Right lobe of liver (tissue), 6 donors: ENCODE measurements at regions not wholly inside any gene's neighbourhood (a gene's known extent, or its start where the extent isn't known, plus 50 kb on each side); places are given as distances from the start of the nearest gene placed in this dataset.

Source experiments
- ATAC-seq, 4 donors: fragments of 200-7000 bp; cut with Tn5 transposase; one replicate each; pipeline ENCODE4 v1.9.1; 2020; ENCODE audit warnings: mild to moderate bottlenecking in 4 of 4, moderate library complexity in 4 of 4
- DNase-seq, 3 donors: peaks; one replicate each; pipeline ENCODE4 v3.0.0-alpha.2; 2020
- H3K27ac ChIP-seq, 3 donors: fragments of 200-600 bp; one replicate each; pipeline ENCODE4 v1.8.0; 2022
- H3K27me3 ChIP-seq, 2 donors: fragments of 200-600 bp; one replicate each; pipeline ENCODE4 v1.8.0; 2022
- H3K36me3 ChIP-seq, 4 donors: fragments of 200-600 bp; sonication (generic) in 1 of 4; one replicate each; pipeline versions ENCODE4 v1.5.1 to v1.8.0; 2017 to 2022; ENCODE audit warnings: control low read depth in 1 of 4
- H3K4me1 ChIP-seq, 4 donors: fragments of 200-600 bp; sonication (generic) in 1 of 4; one replicate each; pipeline versions ENCODE4 v1.5.1 to v1.8.0; 2017 to 2022; ENCODE audit warnings: control low read depth in 1 of 4
- H3K4me3 ChIP-seq, 3 donors: fragments of 200-600 bp; one replicate each; pipeline ENCODE4 v1.8.0; 2022
- H3K9me3 ChIP-seq, 4 donors: fragments of 200-600 bp; sonication (generic) in 1 of 4; one replicate each; pipeline versions ENCODE4 v1.5.1 to v1.8.0; 2017 to 2022; ENCODE audit warnings: control low read depth in 1 of 4
- CTCF ChIP-seq, 4 donors: fragments of 200-600 bp in 3 of 4; fragments of 450-650 bp in 1 of 4; IDR thresholded peaks; one replicate each; pipeline versions ENCODE4 v1.5.1 to v1.8.0; 2016 to 2022; ENCODE audit warnings: antibody characterized with exemption in 4 of 4, mild to moderate bottlenecking in 2 of 4
- POLR2A ChIP-seq: fragments of 450-650 bp; IDR thresholded peaks from one replicate; pipeline ENCODE4 v1.6.1; 2017; ENCODE audit warnings: antibody characterized with exemption, mild to moderate bottlenecking
- WGBS: methylation state at CpG from one replicate; pipeline ENCODE4 v1.1.6; 2018; ENCODE audit warnings: low coverage, low lambda C conversion rate; ENCODE audit not compliant: insufficient coverage; ENCODE audit errors: missing lambda C conversion rate; 5-methylcytosine and 5-hydroxymethylcytosine counted together
- intact Hi-C, 2 donors: fragments of 100-400 bp; cut with DNase I; formaldehyde crosslinking; loops; one replicate each; pipeline versions ENCODE4 v1.11.2 to v1.14.1; 2022
- donor health status: DM: no; HTN: yes; CAD: no.
- donor health status: DM: no; HTN: no; CAD: no.
- donor health status: DM: no; HTN: no; CAD: no.
- donor health status: DM: no; HTN: yes; CAD: no.
- donor health status: DM: no; HTN: yes; CAD: no.

- TF ChIP-seq CTCF (IDR thresholded peaks at IDR 0.05) (no peak), POLR2A (no peak)
- DNase-seq, result no peak
- no peak overlapping the region for H3K4me3 ChIP-seq
- ATAC-seq, result no peak
- H3K9me3 ChIP-seq, result no peaks in the 10 kb centered on the region
- no peak overlapping the region for H3K27ac ChIP-seq
- H3K4me1 ChIP-seq, result no peaks in the 10 kb centered on the region
- no peaks in the 10 kb centered on the region for H3K36me3 ChIP-seq
- intact Hi-C loops, result no loop called here
- 45% methylated on average over 13 of the region's 14 CpGs for WGBS
- H3K27me3 ChIP-seq, result no peaks in the 10 kb centered on the region
Measured at GRCh38 chr18:76051396-76052226, 443.4 kb downstream of the ZNF516 start.

DNA sequence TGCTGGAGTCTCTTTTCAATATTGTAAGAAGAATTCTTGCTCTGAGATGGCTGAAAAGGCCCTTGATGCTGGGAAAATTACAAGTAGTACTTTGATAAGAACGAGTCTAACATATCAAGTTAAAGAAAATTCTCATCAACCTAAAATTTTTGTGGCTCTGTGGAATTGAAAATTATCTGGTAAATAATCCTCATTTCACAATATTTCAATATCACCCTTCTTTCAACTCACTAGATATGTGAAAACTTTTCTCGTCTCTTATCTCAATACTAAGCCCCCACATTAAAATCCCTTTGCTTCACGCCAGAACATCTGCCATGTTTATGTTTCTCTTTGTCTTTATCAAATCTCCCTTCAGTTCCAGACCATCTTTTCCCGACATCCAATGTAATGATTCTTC, 448.8 kb downstream of the ZNF516 start:
- no peak overlapping the region for H3K27ac ChIP-seq
- intact Hi-C loops, result no loop called here
- H3K4me1 ChIP-seq, result no peaks in the 10 kb centered on the region
- no peaks in the 10 kb centered on the region for H3K9me3 ChIP-seq
- TF ChIP-seq CTCF (IDR thresholded peaks at IDR 0.05) (no peak), POLR2A (no peak)
- DNase-seq (no peak), ATAC-seq (no peak)
- H3K4me3 ChIP-seq, result no peak overlapping the region
- H3K36me3 ChIP-seq, result no peaks in the 10 kb centered on the region
- no peaks in the 10 kb centered on the region for H3K27me3 ChIP-seq
- WGBS, result 36% methylated on average over 4 of the region's 4 CpGs

DNA sequence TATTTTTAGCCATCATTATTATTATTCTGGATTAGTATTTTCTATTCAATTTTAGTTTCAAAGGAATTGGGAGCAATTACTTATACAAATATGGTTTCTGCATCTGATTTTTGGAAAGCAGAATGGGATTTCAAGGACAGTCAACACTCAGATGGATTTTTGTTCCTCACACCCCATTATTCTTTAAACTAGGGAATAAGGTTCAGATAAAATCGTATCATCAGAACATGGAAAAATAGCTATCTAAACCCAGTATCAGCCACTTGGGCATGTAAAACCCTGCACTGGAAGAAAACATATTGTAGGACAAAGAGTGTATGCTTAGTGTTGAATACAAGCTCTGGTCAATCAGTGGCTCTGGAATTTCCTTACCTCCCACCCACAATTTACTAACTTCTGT, 452.5 kb downstream of the ZNF516 start:
- no peaks in the 10 kb centered on the region for H3K4me1 ChIP-seq
- 0% methylated on average over 1 of the region's 1 CpG for WGBS
- ATAC-seq, result no peak
- no peak overlapping the region for H3K27ac ChIP-seq
- DNase-seq, result no peak
- no peaks in the 10 kb centered on the region for H3K36me3 ChIP-seq
- no peaks in the 10 kb centered on the region for H3K27me3 ChIP-seq
- intact Hi-C loops, result no loop called here
- TF ChIP-seq POLR2A (no peak), CTCF (IDR thresholded peaks at IDR 0.05) (no peak)
- no peaks in the 10 kb centered on the region for H3K9me3 ChIP-seq
- no peak overlapping the region for H3K4me3 ChIP-seq

- intact Hi-C loops, result no loop called here
- 51% methylated on average over 3 of the region's 3 CpGs for WGBS
- TF ChIP-seq CTCF (IDR thresholded peaks at IDR 0.05) (no peak), POLR2A (no peak)
- Histone ChIP-seq H3K36me3 (no peaks in the 10 kb centered on the region), H3K4me3 (no peak overlapping the region), H3K27ac (no peak overlapping the region), H3K9me3 (no peaks in the 10 kb centered on the region), H3K4me1 (no peaks in the 10 kb centered on the region), H3K27me3 (no peaks in the 10 kb centered on the region)
- DNase-seq, result no peak
- no peak for ATAC-seq
Measured at GRCh38 chr18:76018210-76018609, 476.8 kb downstream of the ZNF516 start.
